Thoracic aorta (tissue), 2 donors: ENCODE measurements at regions not wholly inside any gene's neighbourhood (a gene's known extent, or its start where the extent isn't known, plus 50 kb on each side); places are given as distances from the start of the nearest gene placed in this dataset.

Experiments
- ATAC-seq: fragments of 150-250 bp; one replicate; pipeline ENCODE4 v1.8.0; 2017; ENCODE audit warnings: low read depth; ENCODE audit not compliant: insufficient number of reproducible peaks, low FRiP score
- DNase-seq: peaks from one replicate; pipeline ENCODE4 v3.0.0-alpha.2; 2020; ENCODE audit warnings: low spot score
- H3K27ac ChIP-seq, 2 donors: fragments of 200-600 bp; sonication (generic); 1 replicate in 1 of 2; 2 replicates in 1 of 2; pipeline ENCODE4 v1.5.1; 2016; ENCODE audit warnings: mild to moderate bottlenecking in 2 of 2, moderate library complexity in 2 of 2
- H3K27me3 ChIP-seq: fragments of 200-600 bp; sonication (generic); replicated peaks from 2 replicates; pipeline ENCODE4 v1.6.0; 2016; ENCODE audit warnings: mild to moderate bottlenecking; ENCODE audit not compliant: insufficient read depth
- H3K36me3 ChIP-seq: fragments of 200-600 bp; sonication (generic); one replicate; pipeline ENCODE4 v1.5.1; 2016
- H3K4me1 ChIP-seq, 2 donors: fragments of 200-600 bp; sonication (generic); 1 replicate in 1 of 2; 2 replicates in 1 of 2; pipeline versions ENCODE4 v1.5.1 to v1.6.0; 2016; ENCODE audit warnings: low read depth in 2 of 2, mild to moderate bottlenecking in 1 of 2; ENCODE audit not compliant: control insufficient read depth in 1 of 2
- H3K4me3 ChIP-seq: fragments of 200-600 bp; sonication (generic); 2 replicates; pipeline ENCODE4 v1.5.1; 2016; ENCODE audit warnings: mild to moderate bottlenecking
- H3K9me3 ChIP-seq: fragments of 200-600 bp; sonication (generic); 2 replicates; pipeline ENCODE4 v1.5.1; 2016
- TF ChIP-seq, protein P1 (sequence below): fragments of 200-600 bp; sonication (generic); IDR thresholded peaks from one replicate; pipeline ENCODE4 v1.5.1; 2019; ENCODE audit warnings: antibody characterized with exemption

DNA sequence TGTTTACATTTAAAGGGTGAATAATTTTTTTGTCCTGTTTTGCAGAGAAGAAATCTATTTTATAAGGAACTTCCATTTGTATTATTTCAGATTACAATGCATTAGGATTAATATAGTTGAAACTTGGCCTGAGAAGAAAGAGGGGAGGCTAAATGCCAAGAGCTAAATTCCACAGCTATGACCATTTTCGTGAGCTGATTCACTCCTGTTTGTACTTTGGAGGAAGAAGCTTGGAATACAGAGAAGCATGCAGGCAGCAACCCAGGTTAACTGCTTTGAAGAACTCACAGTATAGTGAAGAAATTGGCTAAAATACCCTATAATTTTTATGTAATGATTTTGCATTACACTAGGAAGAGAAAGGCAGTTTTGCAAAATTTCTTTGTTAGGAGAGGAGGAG lies 309.4 kb upstream of the KLF12 start:
- Histone ChIP-seq H3K36me3 (no peaks in the 10 kb centered on the region), H3K4me1 (peaks cover 3 to 13% of the 10 kb centered on the region in 2 donors), H3K27me3 (no peaks in the 10 kb centered on the region), H3K4me3 (no peak overlapping the region), H3K27ac (no peak overlapping the region), H3K9me3 (no peaks in the 10 kb centered on the region)
- DNase-seq (no peak), ATAC-seq (no peak)
- TF ChIP-seq, protein P1, sequence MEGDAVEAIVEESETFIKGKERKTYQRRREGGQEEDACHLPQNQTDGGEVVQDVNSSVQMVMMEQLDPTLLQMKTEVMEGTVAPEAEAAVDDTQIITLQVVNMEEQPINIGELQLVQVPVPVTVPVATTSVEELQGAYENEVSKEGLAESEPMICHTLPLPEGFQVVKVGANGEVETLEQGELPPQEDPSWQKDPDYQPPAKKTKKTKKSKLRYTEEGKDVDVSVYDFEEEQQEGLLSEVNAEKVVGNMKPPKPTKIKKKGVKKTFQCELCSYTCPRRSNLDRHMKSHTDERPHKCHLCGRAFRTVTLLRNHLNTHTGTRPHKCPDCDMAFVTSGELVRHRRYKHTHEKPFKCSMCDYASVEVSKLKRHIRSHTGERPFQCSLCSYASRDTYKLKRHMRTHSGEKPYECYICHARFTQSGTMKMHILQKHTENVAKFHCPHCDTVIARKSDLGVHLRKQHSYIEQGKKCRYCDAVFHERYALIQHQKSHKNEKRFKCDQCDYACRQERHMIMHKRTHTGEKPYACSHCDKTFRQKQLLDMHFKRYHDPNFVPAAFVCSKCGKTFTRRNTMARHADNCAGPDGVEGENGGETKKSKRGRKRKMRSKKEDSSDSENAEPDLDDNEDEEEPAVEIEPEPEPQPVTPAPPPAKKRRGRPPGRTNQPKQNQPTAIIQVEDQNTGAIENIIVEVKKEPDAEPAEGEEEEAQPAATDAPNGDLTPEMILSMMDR = no peak

DNA sequence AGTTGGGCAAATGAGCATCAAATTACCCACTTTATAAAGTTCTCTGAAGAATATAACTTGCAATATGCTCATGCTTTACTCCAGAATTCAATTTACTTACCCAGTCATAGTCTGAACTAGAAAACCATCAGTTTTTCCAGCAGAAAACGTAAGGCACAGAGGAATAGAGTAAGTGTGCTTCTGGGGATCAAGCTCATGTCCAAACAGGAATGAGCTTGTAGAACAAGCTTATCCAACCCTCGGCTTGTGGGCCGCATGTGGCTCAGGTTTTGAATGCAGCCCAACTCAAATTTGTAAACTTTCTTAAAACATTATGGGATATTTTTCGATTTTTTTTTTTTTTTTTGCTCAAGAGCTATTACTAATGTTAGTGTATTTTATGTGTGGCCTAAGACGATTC lies 308.5 kb upstream of the KLF12 start:
- Histone ChIP-seq H3K36me3 (no peaks in the 10 kb centered on the region), H3K4me1 (peaks cover 3 to 13% of the 10 kb centered on the region in 2 donors), H3K27me3 (no peaks in the 10 kb centered on the region), H3K27ac (no peak overlapping the region), H3K9me3 (no peaks in the 10 kb centered on the region), H3K4me3 (no peak overlapping the region)
- ATAC-seq = no peak
- TF ChIP-seq, protein P1 = no peak
- DNase-seq = no peak

DNA sequence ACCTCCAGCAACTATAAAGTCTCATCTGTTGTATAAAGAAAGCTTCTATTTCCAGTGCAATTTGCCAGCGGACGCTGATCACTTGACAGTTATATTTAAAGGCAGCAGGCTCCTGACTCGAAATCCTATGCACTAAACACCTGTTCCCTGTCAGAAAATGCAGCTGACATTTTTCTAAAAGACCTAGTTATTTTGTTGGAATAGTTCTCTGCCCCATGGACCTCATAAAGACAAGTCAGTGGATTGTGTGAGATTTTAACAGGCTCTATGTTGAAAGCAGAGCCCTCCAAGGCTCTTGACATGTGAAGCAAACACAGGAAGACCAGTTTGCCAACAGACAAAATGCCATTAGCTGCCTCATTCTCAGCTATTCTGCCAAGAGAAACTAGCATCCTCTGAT lies 304.7 kb upstream of the KLF12 start:
- TF ChIP-seq, protein P1 = no peak

DNA sequence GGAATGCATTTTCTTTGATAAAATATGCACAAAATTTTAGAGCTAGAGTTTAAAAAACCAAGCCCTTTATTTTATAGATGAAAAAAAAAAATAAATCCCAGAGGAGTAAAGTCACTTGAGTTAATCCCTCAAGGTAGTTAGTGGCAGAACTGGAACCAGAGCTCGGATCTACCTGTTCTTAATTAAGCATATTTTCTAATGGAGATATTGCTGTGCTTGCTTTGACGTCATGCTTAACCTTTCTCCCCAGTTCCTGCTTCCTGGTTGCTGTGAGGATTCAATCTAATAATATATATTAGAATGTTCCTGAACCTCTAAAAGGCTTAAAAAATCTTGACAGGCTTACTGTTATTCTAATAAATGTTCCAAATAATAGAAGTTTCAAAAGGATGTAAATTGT lies 300.6 kb upstream of the KLF12 start:
- DNase-seq (no peak), ATAC-seq (no peak)
- Histone ChIP-seq H3K36me3 (no peaks in the 10 kb centered on the region), H3K9me3 (no peaks in the 10 kb centered on the region), H3K4me3 (no peak overlapping the region), H3K4me1 (no peaks in the 10 kb centered on the region), H3K27ac (no peak overlapping the region), H3K27me3 (no peaks in the 10 kb centered on the region)
- TF ChIP-seq, protein P1 = no peak

More for the DNA sequence above, 304.7 kb upstream of the KLF12 start:
- no peaks in the 10 kb centered on the region for H3K9me3 ChIP-seq
- no peaks in the 10 kb centered on the region for H3K36me3 ChIP-seq
- no peak overlapping the region for H3K27ac ChIP-seq
- H3K4me3 ChIP-seq = no peak overlapping the region
- DNase-seq = no peak
- peaks cover 2 to 6% of the 10 kb centered on the region in 2 donors for H3K4me1 ChIP-seq
- H3K27me3 ChIP-seq = no peaks in the 10 kb centered on the region
- no peak for ATAC-seq

DNA sequence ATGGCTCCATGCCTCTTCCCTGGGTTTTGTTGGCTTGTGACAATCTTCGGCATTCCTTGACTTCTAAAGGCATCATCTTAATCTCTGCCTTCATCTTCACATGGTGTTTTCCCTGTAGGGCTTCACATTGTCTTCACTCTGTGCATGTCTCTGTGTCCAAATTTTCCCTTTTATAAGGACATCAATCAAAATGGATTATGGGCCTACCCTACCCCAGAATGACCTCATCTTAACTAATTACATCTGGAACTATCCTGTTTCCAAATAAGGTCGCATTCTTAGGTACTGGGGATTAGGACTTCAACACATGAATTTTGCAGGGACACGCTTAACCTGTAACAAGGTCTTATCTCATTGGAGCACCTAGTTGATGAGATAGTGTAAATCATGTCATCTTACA lies 290.3 kb upstream of the KLF12 start:
- no peak overlapping the region for H3K27ac ChIP-seq
- no peaks in the 10 kb centered on the region for H3K27me3 ChIP-seq
- H3K9me3 ChIP-seq = no peaks in the 10 kb centered on the region
- DNase-seq = no peak
- TF ChIP-seq, protein P1 = no peak
- ATAC-seq = no peak
- H3K4me3 ChIP-seq = no peak overlapping the region
- H3K36me3 ChIP-seq = no peaks in the 10 kb centered on the region
- H3K4me1 ChIP-seq = no peaks in the 10 kb centered on the region
